ENCODE measurements at regions not wholly inside any gene's neighbourhood (a gene's known extent, or its start where the extent isn't known, plus 50 kb on each side); places are given as distances from the start of the nearest gene placed in this dataset.

DNA sequence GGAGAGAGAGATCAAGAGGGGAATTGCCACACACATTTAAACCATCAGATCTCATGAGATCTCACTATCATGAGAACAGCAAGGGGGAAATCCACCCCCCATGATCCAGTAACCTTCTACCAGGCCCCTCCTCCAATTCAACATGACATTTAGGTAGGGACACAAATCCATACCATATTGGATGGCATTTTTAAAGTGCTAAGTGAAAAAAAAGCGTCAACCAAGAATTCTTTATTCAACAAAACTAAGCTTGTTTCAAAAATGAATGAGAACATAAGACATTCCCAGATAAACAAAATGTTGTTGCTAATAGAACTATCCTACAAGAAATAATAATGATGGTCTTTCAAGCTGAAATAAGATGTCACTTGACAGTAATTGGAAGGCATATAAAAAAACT is 626.2 kb upstream of the LRRTM1 start:
- Histone ChIP-seq H3K4me1 (replicated peaks in 1 of 2; ENCODE audit: control insufficient read depth in 2 of 2, insufficient read depth in 2 of 2, low read length in 2 of 2) (no peaks in the 10 kb centered on the region), H3K4me3 (no peak overlapping the region), H3K4me2 (ENCODE audit: insufficient read depth, low read length) (no peak overlapping the region), H4K20me1 (replicated peaks; ENCODE audit: control insufficient read depth, insufficient read depth, low read length) (no peaks in the 10 kb centered on the region), H3K79me2 (ENCODE audit: control insufficient read depth, insufficient read depth, low read length) (no peaks in the 10 kb centered on the region), H3K36me3 (ENCODE audit: control insufficient read depth, insufficient read depth, low read length) (no peaks in the 10 kb centered on the region), H2AFZ (ENCODE audit: low read depth, low read length) (no peak overlapping the region), H3K27me3 (ENCODE audit: control insufficient read depth in 2 of 2, insufficient read depth in 2 of 2, low read length in 2 of 2) (no peaks in the 10 kb centered on the region), H3K9me3 (replicated peaks; ENCODE audit: control insufficient read depth, insufficient read depth, low read depth, low read length) (peaks cover 6% of the 10 kb centered on the region; the same call in 1 of the 2 replicates), H3K9me1 (ENCODE audit: control insufficient read depth, insufficient read depth, low read length) (no peaks in the 10 kb centered on the region), H3K9ac (ENCODE audit: insufficient read depth in 1 of 2, low read depth in 2 of 2, low read length in 2 of 2) (no peak overlapping the region), H3K27ac (ENCODE audit: extremely low read depth, low read depth, low read length) (no peak overlapping the region)
- POLR2A ChIA-PET = no interaction called here
- DNase-seq (ENCODE audit: extremely low read depth in 1 of 4, low spot score in 3 of 4) (no peak), ATAC-seq (no peak), FAIRE-seq (no peak)
- in situ Hi-C loops (cut with MboI) (no loop called here), intact Hi-C loops (cut with micrococcal nuclease) (no loop called here)
- BruUV-seq (replicated peaks) = no TSS peak
- WGBS (ENCODE audit: insufficient coverage, low coverage, missing lambda C conversion rate) = 0% methylated on average over 1 of the region's 1 CpG
- no peak for TF ChIP-seq ZNF324 (CRISPR knock-in tag; IDR thresholded peaks at IDR 0.05)
- TF ChIP-seq MTA3 (IDR thresholded peaks at IDR 0.05; ENCODE audit: borderline replicate concordance) = no peak
- TF ChIP-seq TBL1XR1 (IDR thresholded peaks at IDR 0.05; ENCODE audit: low read length in 2 of 2) = no peak
- TF ChIP-seq, protein P1, sequence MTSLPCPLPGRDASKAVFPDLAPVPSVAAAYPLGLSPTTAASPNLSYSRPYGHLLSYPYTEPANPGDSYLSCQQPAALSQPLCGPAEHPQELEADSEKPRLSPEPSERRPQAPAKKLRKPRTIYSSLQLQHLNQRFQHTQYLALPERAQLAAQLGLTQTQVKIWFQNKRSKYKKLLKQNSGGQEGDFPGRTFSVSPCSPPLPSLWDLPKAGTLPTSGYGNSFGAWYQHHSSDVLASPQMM (CRISPR knock-in tag; IDR thresholded peaks at IDR 0.05) = no peak
- no peak for TF ChIP-seq ZNF134 (CRISPR knock-in tag; conservative IDR thresholded peaks at IDR 0.05)
- TF ChIP-seq, protein P2, sequence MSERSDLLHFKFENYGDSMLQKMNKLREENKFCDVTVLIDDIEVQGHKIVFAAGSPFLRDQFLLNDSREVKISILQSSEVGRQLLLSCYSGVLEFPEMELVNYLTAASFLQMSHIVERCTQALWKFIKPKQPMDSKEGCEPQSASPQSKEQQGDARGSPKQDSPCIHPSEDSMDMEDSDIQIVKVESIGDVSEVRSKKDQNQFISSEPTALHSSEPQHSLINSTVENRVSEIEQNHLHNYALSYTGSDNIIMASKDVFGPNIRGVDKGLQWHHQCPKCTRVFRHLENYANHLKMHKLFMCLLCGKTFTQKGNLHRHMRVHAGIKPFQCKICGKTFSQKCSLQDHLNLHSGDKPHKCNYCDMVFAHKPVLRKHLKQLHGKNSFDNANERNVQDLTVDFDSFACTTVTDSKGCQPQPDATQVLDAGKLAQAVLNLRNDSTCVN (CRISPR knock-in tag; IDR thresholded peaks at IDR 0.05) = no peak
- TF ChIP-seq, protein P3, sequence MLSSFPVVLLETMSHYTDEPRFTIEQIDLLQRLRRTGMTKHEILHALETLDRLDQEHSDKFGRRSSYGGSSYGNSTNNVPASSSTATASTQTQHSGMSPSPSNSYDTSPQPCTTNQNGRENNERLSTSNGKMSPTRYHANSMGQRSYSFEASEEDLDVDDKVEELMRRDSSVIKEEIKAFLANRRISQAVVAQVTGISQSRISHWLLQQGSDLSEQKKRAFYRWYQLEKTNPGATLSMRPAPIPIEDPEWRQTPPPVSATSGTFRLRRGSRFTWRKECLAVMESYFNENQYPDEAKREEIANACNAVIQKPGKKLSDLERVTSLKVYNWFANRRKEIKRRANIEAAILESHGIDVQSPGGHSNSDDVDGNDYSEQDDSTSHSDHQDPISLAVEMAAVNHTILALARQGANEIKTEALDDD (IDR thresholded peaks at IDR 0.05) = no peak
- no peak for TF ChIP-seq TAF15 (IDR thresholded peaks at IDR 0.05; ENCODE audit: low read depth, low read length)
- TF ChIP-seq ZSCAN32 (CRISPR knock-in tag; IDR thresholded peaks at IDR 0.05) = no peak
- CTCF ChIA-PET (ENCODE audit: low intra/inter-chr PET ratio) = no interaction called here
